OCI-LY1 (cell line): ENCODE measurements at regions not wholly inside any gene's neighbourhood (a gene's known extent, or its start where the extent isn't known, plus 50 kb on each side); places are given as distances from the start of the nearest gene placed in this dataset.
"Not testable (repeated sequence)": the region's sequence is repeated elsewhere in the genome, so short reads cannot be mapped to it uniquely, and the experiment has no call there.

ENCODE experiments used
- H2AFZ ChIP-seq: fragments of 200-600 bp; sonication (generic), shearing (Covaris generic); 2 replicates; pipeline ENCODE4 v1.6.0; 2014; ENCODE audit warnings: antibody characterized with exemption, mild to moderate bottlenecking, low read length
- H3F3A ChIP-seq: fragments of 200-600 bp; sonication (generic), shearing (Covaris generic); 2 replicates; pipeline ENCODE4 v1.6.0; 2014; ENCODE audit warnings: mild to moderate bottlenecking, antibody characterized with exemption, low read length, moderate library complexity; ENCODE audit not compliant: insufficient read depth
- H3K27ac ChIP-seq: fragments of 200-600 bp; sonication (generic); 2 replicates; pipeline ENCODE4 v1.5.1; 2014; ENCODE audit warnings: low read length, mixed run types, mild to moderate bottlenecking, low read depth; ENCODE audit not compliant: poor library complexity, severe bottlenecking
- H3K27me3 ChIP-seq: fragments of 200-600 bp; sonication (generic); 2 replicates; pipeline ENCODE4 v1.6.0; 2014; ENCODE audit warnings: antibody characterized with exemption, mild to moderate bottlenecking, low read length, moderate library complexity; ENCODE audit not compliant: insufficient read depth
- H3K36me3 ChIP-seq: fragments of 200-600 bp; sonication (generic); 2 replicates; pipeline ENCODE4 v1.6.1; 2014; ENCODE audit warnings: mild to moderate bottlenecking, antibody characterized with exemption, low read length, moderate library complexity, mixed read lengths; ENCODE audit not compliant: insufficient read depth
- H3K4me1 ChIP-seq: fragments of 200-600 bp; sonication (generic); 2 replicates; pipeline ENCODE4 v1.5.1; 2014; ENCODE audit warnings: mild to moderate bottlenecking, low read length, moderate library complexity; ENCODE audit not compliant: insufficient read depth, severe bottlenecking
- H3K4me2 ChIP-seq: fragments of 200-600 bp; sonication (generic), shearing (Covaris generic); 2 replicates; pipeline ENCODE4 v1.6.1; 2014; ENCODE audit warnings: low read length
- H3K4me3 ChIP-seq: fragments of 200-600 bp; sonication (generic); 2 replicates; pipeline ENCODE4 v1.5.1; 2014; ENCODE audit warnings: low read length, low read depth, mild to moderate bottlenecking, mixed read lengths; ENCODE audit not compliant: poor library complexity, severe bottlenecking
- H3K79me2 ChIP-seq: fragments of 200-600 bp; shearing (Covaris generic); 2 replicates; pipeline ENCODE4 v1.6.1; 2016; ENCODE audit warnings: mixed run types, low read length, mixed read lengths; ENCODE audit not compliant: insufficient read depth
- H3K9ac ChIP-seq: fragments of 200-600 bp; sonication (generic), shearing (Covaris generic); 2 replicates; pipeline ENCODE4 v1.6.1; 2014; ENCODE audit warnings: mild to moderate bottlenecking, low read length, mixed read lengths
- H3K9me2 ChIP-seq: fragments of 200-600 bp; sonication (generic), shearing (Covaris generic); 2 replicates; pipeline ENCODE4 v1.6.1; 2014; ENCODE audit warnings: low read depth, mild to moderate bottlenecking, low read length, mixed read lengths
- H3K9me3 ChIP-seq: fragments of 200-600 bp; shearing (Covaris generic); 2 replicates; pipeline ENCODE4 v1.6.1; 2014; ENCODE audit warnings: low read length, mixed read lengths
- H4K20me1 ChIP-seq: fragments of 200-600 bp; sonication (generic), shearing (Covaris generic); 2 replicates; pipeline ENCODE4 v1.6.0; 2016; ENCODE audit warnings: mild to moderate bottlenecking, low read length; ENCODE audit not compliant: insufficient read depth
- CTCF ChIP-seq: fragments of 200-600 bp; sonication (generic), shearing (Covaris generic); IDR thresholded peaks from 2 replicates; pipeline ENCODE4 v1.5.1; 2017; ENCODE audit warnings: mild to moderate bottlenecking, antibody characterized with exemption, low read length, moderate library complexity, mixed read lengths
- EZH2 ChIP-seq: fragments of 200-600 bp; sonication (generic), shearing (Covaris generic); IDR thresholded peaks from 2 replicates; pipeline ENCODE4 v1.8.0; 2017; ENCODE audit warnings: borderline replicate concordance, mixed run types, mild to moderate bottlenecking, antibody characterized with exemption, low read length, moderate library complexity, mixed read lengths

- H3K36me3 ChIP-seq: no peaks in the 10 kb centered on the region
- no peak overlapping the region for H3K4me3 ChIP-seq
- H3K4me2 ChIP-seq: no peak overlapping the region
- H3F3A ChIP-seq: no peaks in the 10 kb centered on the region
- no peak overlapping the region for H3K9ac ChIP-seq
- no peaks in the 10 kb centered on the region for H3K27me3 ChIP-seq
- no peak for TF ChIP-seq CTCF
- no peaks in the 10 kb centered on the region for H3K9me3 ChIP-seq
- no peaks in the 10 kb centered on the region for H3K79me2 ChIP-seq
- no peak overlapping the region for H2AFZ ChIP-seq
- H3K9me2 ChIP-seq: no peaks in the 10 kb centered on the region
- no peaks in the 10 kb centered on the region for H3K4me1 ChIP-seq
- no peaks in the 10 kb centered on the region for H4K20me1 ChIP-seq
- H3K27ac ChIP-seq: no peak overlapping the region
Measured at GRCh38 chr12:14086838-14087237, 105.4 kb upstream of the GRIN2B start.

GRCh38 chr12:14099994-14100393, 118.6 kb upstream of the GRIN2B start:
- no peaks in the 10 kb centered on the region for H3K27me3 ChIP-seq
- H3K4me3 ChIP-seq: no peak overlapping the region
- no peaks in the 10 kb centered on the region for H3K4me1 ChIP-seq
- H3K79me2 ChIP-seq: no peaks in the 10 kb centered on the region
- no peaks in the 10 kb centered on the region for H3K36me3 ChIP-seq
- no peaks in the 10 kb centered on the region for H3K9me3 ChIP-seq
- H3K27ac ChIP-seq: no peak overlapping the region
- no peaks in the 10 kb centered on the region for H3F3A ChIP-seq
- no peak overlapping the region for H3K9ac ChIP-seq
- H4K20me1 ChIP-seq: no peaks in the 10 kb centered on the region
- H3K9me2 ChIP-seq: no peaks in the 10 kb centered on the region
- no peak for TF ChIP-seq EZH2
- TF ChIP-seq CTCF: no peak
- no peak overlapping the region for H2AFZ ChIP-seq
- no peak overlapping the region for H3K4me2 ChIP-seq

- H4K20me1 ChIP-seq, H2AFZ ChIP-seq: not testable (repeated sequence)
Measured at GRCh38 chr12:14101556-14101955, 120.2 kb upstream of the GRIN2B start.

GRCh38 chr12:14111230-14111865, 129.9 kb upstream of the GRIN2B start:
- TF ChIP-seq EZH2 (no peak), CTCF (peak; percentile 77)
- Histone ChIP-seq H3K36me3 (no peaks in the 10 kb centered on the region), H3K79me2 (no peaks in the 10 kb centered on the region), H3K4me3 (no peak overlapping the region), H3K4me2 (peak overlapping the region; percentile 55), H2AFZ (peak overlapping the region; percentile 90), H3K9ac (peak overlapping the region; percentile 45), H3K9me3 (no peaks in the 10 kb centered on the region), H3K27ac (peak overlapping the region; percentile 57), H3K9me2 (no peaks in the 10 kb centered on the region), H3K27me3 (no peaks in the 10 kb centered on the region), H3F3A (no peaks in the 10 kb centered on the region), H4K20me1 (no peaks in the 10 kb centered on the region), H3K4me1 (peaks cover 32% of the 10 kb centered on the region)

More at GRCh38 chr12:14101556-14101955, 120.2 kb upstream of the GRIN2B start:
- H3K36me3 ChIP-seq, H3K9me2 ChIP-seq, H3F3A ChIP-seq, H3K27me3 ChIP-seq, H3K4me2 ChIP-seq, H3K4me1 ChIP-seq, H3K4me3 ChIP-seq, H3K9me3 ChIP-seq, H3K9ac ChIP-seq, H3K79me2 ChIP-seq, H3K27ac ChIP-seq: not testable (repeated sequence)
